K562 (cell line): ENCODE measurements at regions not wholly inside any gene's neighbourhood (a gene's known extent, or its start where the extent isn't known, plus 50 kb on each side); places are given as distances from the start of the nearest gene placed in this dataset.
A peak's percentile ranks its signal among the peaks of the same experiment; 100 is the strongest.

Source experiments
- ATAC-seq: fragments of 200-7000 bp; cut with Tn5 transposase; 3 replicates; pipeline ENCODE4 v1.9.1; 2020; ENCODE audit warnings: moderate library complexity
- BruUV-seq: library from RNA; stranded (reverse); fragments of 400-500 nt; replicated peaks from 2 replicates; lab custom pipeline; 2021; lab: Mats Ljungman, UMichigan
- CTCF ChIA-PET: fragments of 300-600 bp; formaldehyde crosslinking; extraction: SDS; loops from one replicate; lab custom pipeline; 2021; ENCODE audit warnings: low intra/inter-chr PET ratio; lab: Yijun Ruan, JAX
- POLR2A ChIA-PET: fragments of 300-600, 350-650 bp; sonication (Branson Sonifier 250); formaldehyde crosslinking; extraction: SDS; loops from one replicate; lab custom pipeline; 2021; ENCODE audit warnings: antibody characterized with exemption, inconsistent platforms; lab: Yijun Ruan, JAX
- DNase-seq, 4 experiments: peaks; one replicate each; pipeline versions ENCODE4 v3.0.0 to v3.0.0-alpha.2; 2011 to 2018; ENCODE audit warnings: low spot score in 3 of 4, mixed read lengths in 3 of 4; ENCODE audit errors: extremely low read depth in 1 of 4
- FAIRE-seq: peaks from 2 replicates; lab custom pipeline; 2011; peaks lifted over from hg19 to GRCh38; lab: Jason Lieb, UNC
- H2AFZ ChIP-seq: 2 replicates; pipeline ENCODE4 v1.6.0; 2011; ENCODE audit warnings: low read depth, low read length, control low read depth, inconsistent platforms
- H3K27ac ChIP-seq: fragments of 200-600 bp; 3 replicates; pipeline ENCODE4 v1.8.0; 2011; ENCODE audit warnings: low read depth, mild to moderate bottlenecking, control low read depth, inconsistent platforms, low read length, moderate library complexity, mixed read lengths; ENCODE audit errors: extremely low read depth
- H3K27me3 ChIP-seq, 2 experiments: fragments of 300-600 bp in 1 of 2; 2 replicates in 1 of 2; 3 replicates in 1 of 2; pipeline versions ENCODE4 v1.6.0 to v1.8.0; 2011; ENCODE audit warnings: inconsistent platforms in 2 of 2, low read length in 2 of 2, mild to moderate bottlenecking in 1 of 2, mixed read lengths in 1 of 2, moderate library complexity in 1 of 2; ENCODE audit not compliant: control insufficient read depth in 2 of 2, insufficient read depth in 2 of 2
- H3K36me3 ChIP-seq: fragments of 300-600 bp; 3 replicates; pipeline ENCODE4 v1.8.0; 2011; ENCODE audit warnings: mild to moderate bottlenecking, low read length, inconsistent platforms; ENCODE audit not compliant: control insufficient read depth, insufficient read depth
- H3K4me1 ChIP-seq, 2 experiments: fragments of 200-600 bp in 1 of 2; replicated peaks in 1 of 2; 2 replicates in 1 of 2; 3 replicates in 1 of 2; pipeline versions ENCODE4 v1.5.1 to v1.8.0; 2011; ENCODE audit warnings: inconsistent platforms in 2 of 2, low read length in 2 of 2, mild to moderate bottlenecking in 1 of 2, mixed read lengths in 1 of 2, moderate library complexity in 1 of 2; ENCODE audit not compliant: control insufficient read depth in 2 of 2, insufficient read depth in 2 of 2
- H3K4me2 ChIP-seq: 2 replicates; pipeline ENCODE4 v1.6.1; 2011; ENCODE audit warnings: low read length, control low read depth, inconsistent platforms, mixed read lengths; ENCODE audit not compliant: insufficient read depth
- H3K4me3 ChIP-seq: fragments of 200-600 bp; sonication (generic), shearing (Covaris generic); 2 replicates; pipeline ENCODE4 v1.5.1; 2016; ENCODE audit warnings: control low read depth, inconsistent platforms
- H3K79me2 ChIP-seq: fragments of 200-600 bp; 3 replicates; pipeline ENCODE4 v1.8.0; 2011; ENCODE audit warnings: low read length, inconsistent platforms; ENCODE audit not compliant: control insufficient read depth, insufficient read depth
- H3K9ac ChIP-seq, 2 experiments: 2 replicates each; pipeline versions ENCODE4 v1.6.0 to v1.6.1; 2011; ENCODE audit warnings: low read depth in 2 of 2, low read length in 2 of 2, control low read depth in 1 of 2, inconsistent platforms in 1 of 2, mild to moderate bottlenecking in 1 of 2, mixed read lengths in 1 of 2; ENCODE audit not compliant: insufficient read depth in 1 of 2
- H3K9me1 ChIP-seq: one replicate; pipeline ENCODE4 v1.6.0; 2011; ENCODE audit warnings: inconsistent platforms, mild to moderate bottlenecking, low read length, moderate library complexity; ENCODE audit not compliant: control insufficient read depth, insufficient read depth
- H3K9me3 ChIP-seq: replicated peaks from 2 replicates; pipeline ENCODE4 v1.5.1; 2011; ENCODE audit warnings: low read depth, low read length, inconsistent platforms; ENCODE audit not compliant: control insufficient read depth, insufficient read depth
- H4K20me1 ChIP-seq: replicated peaks from 2 replicates; pipeline ENCODE4 v1.6.1; 2011; ENCODE audit warnings: low read length, inconsistent platforms, mixed read lengths; ENCODE audit not compliant: control insufficient read depth, insufficient read depth
- FOXP4 ChIP-seq: sonication (generic); formaldehyde crosslinking; IDR thresholded peaks from 2 replicates; pipeline ENCODE4 v1.8.0; 2022; ENCODE audit warnings: mild to moderate bottlenecking, missing genetic modification reagents, borderline replicate concordance
- LEF1 ChIP-seq: fragments of 450-650 bp; IDR thresholded peaks from 2 replicates; pipeline ENCODE4 v1.6.1; 2016; ENCODE audit warnings: mild to moderate bottlenecking
- MYNN ChIP-seq, 2 experiments: sonication (generic); formaldehyde crosslinking in 1 of 2; IDR thresholded peaks; 2 replicates each; pipeline versions ENCODE4 v1.5.0 to v1.6.1; 2016 to 2020; ENCODE audit warnings: antibody characterized with exemption in 1 of 2, missing genetic modification reagents in 1 of 2
- PKNOX1 ChIP-seq: fragments of 450-650 bp; IDR thresholded peaks from 2 replicates; pipeline ENCODE4 v1.6.1; 2016
- RBFOX2 ChIP-seq: fragments of 200-400 bp; formaldehyde crosslinking; IDR thresholded peaks from 2 replicates; pipeline ENCODE4 v1.6.1; 2017; ENCODE audit warnings: low read depth, mild to moderate bottlenecking, low read length, moderate library complexity
- RBM15 ChIP-seq: fragments of 200-400 bp; formaldehyde crosslinking; IDR thresholded peaks from 2 replicates; pipeline ENCODE4 v1.6.1; 2018; ENCODE audit warnings: mild to moderate bottlenecking, low read length, moderate library complexity; ENCODE audit not compliant: insufficient read depth
- TAL1 ChIP-seq: fragments of 450-650 bp; IDR thresholded peaks from 2 replicates; pipeline ENCODE4 v1.6.1; 2016; ENCODE audit warnings: mild to moderate bottlenecking
- ZBTB40 ChIP-seq, 2 experiments: fragments of 450-650 bp in 1 of 2; sonication (generic) in 1 of 2; formaldehyde crosslinking in 1 of 2; IDR thresholded peaks; 2 replicates each; pipeline versions ENCODE4 v1.7.1 to v1.9.0; 2016 to 2022; ENCODE audit warnings: inconsistent platforms in 1 of 2, mild to moderate bottlenecking in 1 of 2, missing genetic modification reagents in 1 of 2
- WGBS: fragments of 100-300 bp; shearing (Covaris generic); methylation state at CpG from one replicate; pipeline ENCODE4 v1.1.6; 2016; ENCODE audit warnings: low coverage, mixed read lengths; ENCODE audit not compliant: insufficient coverage; ENCODE audit errors: missing lambda C conversion rate; 5-methylcytosine and 5-hydroxymethylcytosine counted together
- in situ Hi-C: fragments of 300-500 bp; cut with MboI; formaldehyde crosslinking; loops from 4 replicates; pipeline ENCODE4 v1.15.0; 2018; ENCODE audit warnings: inconsistent platforms, mixed read lengths
- intact Hi-C: fragments of 100-400 bp; cut with micrococcal nuclease; formaldehyde crosslinking; loops from 2 replicates; pipeline ENCODE4 v1.14.2; 2022

GRCh38 chr10:78919181-78919966 is 149.4 kb upstream of the ZMIZ1 start:
- Histone ChIP-seq H3K4me1 (peaks cover 7 to 12% of the 10 kb centered on the region in 2 experiments; a peak in 4 of 5 replicates), H3K79me2 (no peaks in the 10 kb centered on the region), H3K4me2 (peak overlapping the region; percentile 26; the same call in 1 of the 2 replicates), H3K9me3 (no peaks in the 10 kb centered on the region), H4K20me1 (peaks cover 19% of the 10 kb centered on the region), H2AFZ (peak overlapping the region; percentile 46; the same call in 1 of the 2 replicates), H3K36me3 (no peaks in the 10 kb centered on the region), H3K9me1 (no peaks in the 10 kb centered on the region), H3K27me3 (peaks cover 37 to 63% of the 10 kb centered on the region in 2 experiments), H3K4me3 (no peak overlapping the region), H3K27ac (no peak overlapping the region), H3K9ac (peak overlapping the region in 1 of 2 experiments; percentile 54; a peak in 2 of 4 replicates)
- in situ Hi-C loops (no loop called here), intact Hi-C loops (no loop called here)
- POLR2A ChIA-PET, result interaction anchor here (0.6 kb wide), 1 partner anchor 156 kb away, joined by 3 read pairs; no protein-coding TSS in a partner anchor
- ATAC-seq, result peak; percentile 90
- 4% methylated on average over 7 of the region's 7 CpGs for whole genome bisulfite sequencing
- DNase-seq, result peak; percentile 38 to 82 (median 56)
- peak; percentile 89 for FAIRE-seq
- CTCF ChIA-PET, result no interaction called here
- no TSS peak for BruUV-seq
- peak; percentile 51; the same call in 1 of the 2 replicates for TF ChIP-seq MYNN (IDR thresholded peaks at IDR 0.05)
- no peak for TF ChIP-seq MYNN (CRISPR knock-in tag; IDR thresholded peaks at IDR 0.05)
- peak; percentile 54; the same call in 1 of the 2 replicates for TF ChIP-seq TAL1
- TF ChIP-seq PKNOX1, result peak; percentile 73
- TF ChIP-seq RBFOX2, result no peak
- TF ChIP-seq RBM15, result no peak
- TF ChIP-seq ZBTB40 (IDR thresholded peaks at IDR 0.05), result no peak
- no peak for TF ChIP-seq ZBTB40 (CRISPR knock-in tag; IDR thresholded peaks at IDR 0.05)
- TF ChIP-seq FOXP4 (CRISPR knock-in tag), result no peak
- no peak for TF ChIP-seq LEF1
